PC-9 (cell line): ENCODE measurements at regions not wholly inside any gene's neighbourhood (a gene's known extent, or its start where the extent isn't known, plus 50 kb on each side); places are given as distances from the start of the nearest gene placed in this dataset.

Experiments
- CTCF ChIP-seq: fragments of 200-600 bp; sonication (generic); conservative IDR thresholded peaks from 2 replicates; pipeline ENCODE4 v1.6.1; 2017; ENCODE audit warnings: mixed run types, antibody characterized with exemption, mild to moderate bottlenecking, moderate library complexity
- EZH2 ChIP-seq: fragments of 200-600 bp; sonication (generic); IDR thresholded peaks from 2 replicates; pipeline ENCODE4 v1.8.0; 2017; ENCODE audit warnings: antibody characterized with exemption, low read depth

- TF ChIP-seq CTCF (no peak), EZH2 (no peak)
These were observed 191.7 kb upstream of the PPFIA2 start for GRCh38 chr12:81950871-81951270.
